Activated CD8-positive, alpha-beta memory T cell treated with anti-CD3 and anti-CD28 coated beads for 1 hour (primary cell): ENCODE measurements at regions not wholly inside any gene's neighbourhood (a gene's known extent, or its start where the extent isn't known, plus 50 kb on each side); places are given as distances from the start of the nearest gene placed in this dataset.
"Not testable (repeated sequence)": the region's sequence is repeated elsewhere in the genome, so short reads cannot be mapped to it uniquely, and the experiment has no call there.

Experiments
- DNase-seq, 2 donors: peaks; one replicate each; pipeline ENCODE4 v3.0.0-alpha.2; 2020; ENCODE audit warnings: low read depth in 1 of 2; ENCODE audit errors: extremely low read depth in 1 of 2

DNA sequence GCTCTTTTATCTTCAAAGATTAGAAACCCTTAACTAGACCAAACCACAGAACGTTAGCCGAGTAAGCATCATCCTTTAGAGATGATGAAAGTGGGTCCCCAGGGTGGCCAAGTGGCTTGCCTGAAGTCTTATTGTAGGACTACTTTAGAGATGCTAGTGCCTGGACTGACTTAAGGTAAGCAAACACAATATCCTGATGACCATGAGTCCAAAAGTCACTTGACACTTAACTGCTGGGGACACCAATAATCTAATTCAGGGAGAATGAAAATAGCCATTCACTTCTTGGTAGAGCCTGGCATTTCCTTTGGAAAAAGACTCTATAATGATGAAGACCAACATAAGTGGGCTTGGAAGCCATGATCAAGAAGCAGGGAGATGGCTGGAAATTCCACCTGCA is 225.3 kb upstream of the IRF2BP2 start:
- DNase-seq = no peak

DNA sequence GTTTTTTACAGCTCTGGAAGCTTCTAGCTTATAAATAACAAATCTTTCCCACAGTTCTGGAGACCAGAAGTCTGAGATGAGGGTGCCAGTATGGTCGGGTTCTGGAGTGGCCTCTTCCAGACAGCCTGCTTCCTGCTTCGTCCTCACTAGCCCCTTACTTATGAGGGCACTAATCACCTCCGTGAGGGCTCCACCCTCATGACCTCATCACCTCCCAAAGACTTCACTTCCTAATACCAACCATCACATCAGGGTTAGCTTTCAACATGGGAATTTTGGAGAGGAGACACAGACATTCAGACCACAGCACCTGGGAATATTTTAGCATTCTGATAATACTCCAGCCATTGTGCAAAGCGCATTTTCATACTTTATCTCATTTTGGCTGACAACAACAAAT is 223.7 kb upstream of the IRF2BP2 start:
- DNase-seq = no peak

DNA sequence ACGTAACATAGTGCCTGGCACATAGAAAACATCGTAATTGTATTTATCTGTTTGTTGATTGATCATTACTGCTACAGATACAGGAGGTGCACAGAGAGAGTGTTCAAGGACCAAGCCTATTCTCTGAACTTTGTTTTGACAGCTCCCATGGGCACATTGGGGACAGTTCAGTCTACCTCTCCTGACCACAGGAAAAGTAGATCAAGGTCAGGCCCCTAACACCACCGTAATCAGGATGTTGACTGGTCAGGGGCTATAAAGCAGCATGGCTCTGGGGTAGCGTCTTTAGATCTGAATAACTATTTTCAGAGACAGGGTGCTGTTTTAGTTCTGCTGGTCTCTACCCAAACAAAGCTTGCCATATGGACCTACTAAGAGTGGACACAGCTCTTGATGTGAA is 223.1 kb upstream of the IRF2BP2 start:
- no peak for DNase-seq

DNA sequence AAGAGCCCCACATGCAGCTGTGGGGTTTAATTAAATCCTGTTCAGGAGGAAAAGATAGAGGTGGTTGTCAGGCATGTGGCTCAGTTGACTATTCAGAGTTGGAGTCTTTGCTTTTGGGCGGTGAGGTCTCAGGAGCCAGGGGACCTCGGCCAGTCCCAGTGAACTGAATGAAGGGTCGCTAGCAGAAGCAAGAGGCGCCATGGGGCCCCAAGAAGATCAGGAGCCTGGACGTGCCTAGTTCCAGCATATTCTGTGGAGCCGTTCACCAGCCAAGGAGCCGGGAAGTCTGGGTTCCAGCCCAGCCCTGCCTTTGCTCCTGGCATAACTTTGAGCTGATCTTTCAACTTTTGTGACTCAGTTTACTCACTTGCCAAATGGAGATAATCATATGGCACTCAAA is 217.7 kb upstream of the IRF2BP2 start:
- no peak for DNase-seq

GRCh38 chr1:234827181-234827580 is 217.2 kb upstream of the IRF2BP2 start:
- DNase-seq = no peak

- no peak for DNase-seq
These were observed 216.4 kb upstream of the IRF2BP2 start for GRCh38 chr1:234826352-234826751.

DNA sequence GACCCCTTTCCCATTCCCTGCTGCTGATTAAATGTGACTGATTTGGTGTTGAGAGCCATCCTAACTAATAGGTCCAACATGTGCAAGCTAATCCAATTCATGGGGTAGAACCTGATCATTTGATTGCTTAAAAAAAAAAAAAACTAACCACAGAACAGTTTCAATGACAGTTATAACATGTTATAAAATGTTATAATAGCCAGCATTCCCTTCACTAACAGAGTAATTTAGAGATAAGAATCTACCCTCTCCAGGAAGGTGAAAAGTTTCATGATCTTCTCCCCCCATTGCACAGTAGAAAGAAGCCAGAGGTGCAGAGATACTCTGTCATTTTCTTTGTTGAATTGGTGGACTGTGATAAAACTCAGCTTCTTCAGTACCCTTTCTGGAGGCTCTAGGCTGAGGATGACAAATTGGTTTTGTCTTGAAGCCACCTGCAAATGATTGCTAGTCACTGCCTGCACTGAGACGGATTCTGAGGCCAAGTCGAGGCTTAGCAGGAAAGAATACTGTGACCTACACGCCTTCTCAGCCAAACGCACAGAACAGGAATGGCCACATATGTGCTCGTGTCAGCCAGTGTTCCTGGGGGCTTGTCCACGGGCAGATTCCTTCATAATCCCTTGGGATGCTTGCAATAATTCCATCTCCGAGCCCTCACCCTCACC is 215.7 kb upstream of the IRF2BP2 start:
- no peak for DNase-seq

DNA sequence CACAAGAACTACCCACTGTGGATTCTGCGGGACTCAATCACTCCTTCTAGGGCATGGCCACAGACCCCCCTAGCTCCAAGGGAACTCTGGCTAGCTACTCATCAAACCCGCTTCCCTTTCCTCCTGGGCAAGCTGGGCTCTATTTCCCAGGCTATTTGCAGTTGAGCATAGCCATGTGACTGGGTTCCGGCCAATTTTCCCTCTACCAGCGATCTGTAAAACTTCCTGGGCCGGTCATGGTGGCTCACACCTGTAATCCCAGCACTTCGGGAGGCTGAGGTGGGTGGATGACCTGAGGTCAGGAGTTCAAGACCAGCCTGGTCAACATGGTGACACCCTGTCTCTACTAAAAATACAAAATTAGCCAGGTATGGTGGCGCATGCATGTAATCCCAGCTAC is 214.9 kb upstream of the IRF2BP2 start:
- not testable (repeated sequence) for DNase-seq

DNA sequence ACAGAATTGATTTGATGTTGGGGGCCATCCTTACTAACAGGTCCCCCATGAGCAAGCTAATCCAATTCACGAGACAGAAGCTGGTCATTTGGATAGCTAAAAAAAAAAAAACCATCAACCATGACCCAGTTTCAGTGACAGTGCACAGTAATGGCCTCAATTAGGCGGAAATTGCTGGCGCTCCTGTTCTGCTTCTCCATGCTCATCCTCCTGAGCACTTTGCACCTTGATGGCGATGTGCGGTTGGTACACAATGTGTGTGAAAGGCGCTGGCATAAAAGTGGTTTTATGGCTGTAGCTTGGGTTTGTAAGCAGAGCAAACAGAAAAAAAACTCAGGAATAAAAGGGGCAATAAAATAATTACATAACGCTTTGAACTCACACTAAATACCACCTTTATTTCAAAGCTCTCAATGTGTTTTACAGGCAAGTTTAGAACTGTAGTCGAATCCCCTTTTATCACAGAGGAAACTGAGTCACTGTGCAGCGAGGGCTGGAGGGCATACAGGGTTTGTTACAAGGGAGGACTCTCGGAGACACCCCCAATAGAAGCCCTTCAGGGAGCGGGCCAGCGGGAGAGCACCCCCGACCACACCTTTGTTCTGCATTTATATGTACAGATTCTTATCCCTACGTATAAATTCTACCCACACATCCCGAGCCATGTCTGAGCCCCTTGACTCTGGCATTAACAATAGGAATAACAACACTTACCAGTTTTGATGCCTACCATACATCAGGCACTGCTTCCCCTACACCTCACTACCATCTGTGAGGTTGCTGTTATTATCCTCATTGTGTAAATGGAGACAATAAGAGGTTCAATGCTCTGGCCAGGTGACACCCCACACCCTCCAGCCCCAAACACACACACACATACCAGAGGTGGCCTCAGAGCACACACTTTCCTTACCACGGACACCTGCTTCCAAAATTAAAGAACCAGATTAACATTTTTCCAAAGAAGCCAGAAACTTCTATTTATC is 213.5 kb upstream of the IRF2BP2 start:
- no peak for DNase-seq

DNA sequence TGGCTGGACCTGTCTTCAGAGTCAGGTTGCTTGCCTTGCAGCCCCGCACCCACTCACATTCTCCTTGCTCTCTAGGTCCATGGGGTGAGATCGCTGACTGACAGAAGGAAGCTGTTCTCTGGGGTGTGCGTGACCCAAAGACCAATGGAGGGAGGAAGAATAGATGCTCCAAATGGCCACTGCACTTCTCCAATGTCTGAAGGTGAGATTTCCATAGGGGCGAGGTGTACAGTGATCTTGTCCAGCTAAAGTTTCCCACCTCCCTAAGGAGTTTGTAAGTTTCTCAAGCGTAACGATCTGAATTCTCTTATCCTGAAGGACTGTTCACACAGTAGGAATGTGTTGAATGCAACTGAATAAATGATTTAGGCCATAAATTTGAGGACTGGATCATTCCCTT is 211.9 kb upstream of the IRF2BP2 start:
- DNase-seq = no peak

GRCh38 chr1:234820597-234820996 is 210.6 kb upstream of the IRF2BP2 start:
- no peak for DNase-seq

GRCh38 chr1:234819845-234820244 is 209.9 kb upstream of the IRF2BP2 start:
- DNase-seq = not testable (repeated sequence)

GRCh38 chr1:234818040-234818387 is 208.0 kb upstream of the IRF2BP2 start:
- not testable (repeated sequence) for DNase-seq

DNA sequence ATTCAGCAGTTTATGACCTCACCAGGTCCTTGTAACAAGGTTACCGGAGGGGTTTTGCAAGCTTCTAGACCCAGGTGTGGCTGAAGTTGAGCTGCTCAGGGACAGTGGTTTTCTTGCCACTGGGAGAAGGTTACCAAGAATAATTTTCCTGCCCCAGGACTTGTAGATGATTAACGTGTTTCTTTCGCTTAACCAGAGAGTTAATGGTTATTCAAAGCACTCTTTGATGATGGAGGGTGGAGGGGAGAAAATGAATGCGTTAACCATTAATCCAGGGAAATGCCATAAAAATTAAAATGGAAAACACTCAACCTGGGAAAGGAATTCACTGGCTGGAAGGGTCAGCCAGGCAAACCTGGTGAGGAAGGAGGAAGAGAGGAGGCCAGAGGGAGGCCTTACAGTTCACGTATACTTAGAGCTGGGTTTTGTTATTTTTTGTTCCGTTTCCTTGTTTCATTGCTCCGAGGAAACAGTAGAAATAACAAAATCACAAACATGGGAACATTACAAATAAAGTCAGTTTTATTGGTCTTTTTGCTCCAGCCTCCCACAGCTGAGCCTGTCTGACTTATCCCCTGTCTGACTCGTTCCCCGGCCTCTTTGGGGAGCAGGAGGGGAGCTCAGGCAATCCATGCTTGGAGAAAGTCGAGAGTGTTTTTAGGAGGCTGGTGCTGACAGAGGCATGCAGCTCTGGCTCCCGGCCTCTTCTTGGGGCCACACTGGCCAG is 207.5 kb upstream of the IRF2BP2 start:
- not testable (repeated sequence) for DNase-seq

- not testable (repeated sequence) for DNase-seq
These were observed 206.9 kb upstream of the IRF2BP2 start for GRCh38 chr1:234816864-234817263.

DNA sequence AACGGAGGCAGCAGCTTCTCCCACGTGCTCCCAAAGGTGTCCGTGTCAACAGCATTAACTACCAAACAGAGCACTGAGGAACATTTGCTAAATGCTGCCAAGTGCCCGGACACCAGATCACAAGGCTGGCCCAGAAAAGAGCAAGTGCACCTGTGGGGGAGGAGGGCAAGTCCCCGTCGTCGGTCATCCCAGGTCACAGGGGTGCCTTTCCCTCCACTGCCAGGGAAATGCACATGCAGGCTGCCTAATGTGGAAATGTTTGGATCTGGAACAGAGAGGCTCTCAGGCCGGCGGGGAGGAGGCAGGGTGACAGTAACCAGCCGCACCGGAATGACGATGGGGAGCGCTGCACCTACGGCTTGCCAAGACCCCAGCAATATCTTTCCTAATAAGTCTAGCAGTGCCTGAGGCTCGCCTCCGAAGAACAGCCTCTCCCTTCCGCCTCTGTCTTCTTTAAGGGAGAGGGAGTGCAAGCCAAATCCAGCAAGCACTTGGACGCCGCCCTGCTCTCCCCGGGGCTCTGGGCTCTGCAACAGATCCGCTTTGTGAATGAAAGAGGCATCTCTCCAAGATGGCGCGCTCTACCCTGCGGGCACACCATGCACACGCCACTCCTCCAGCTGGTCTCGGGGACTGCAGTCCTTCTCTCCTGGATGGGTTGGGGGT is 206.3 kb upstream of the IRF2BP2 start:
- not testable (repeated sequence) for DNase-seq

GRCh38 chr1:234815295-234815815 is 205.4 kb upstream of the IRF2BP2 start:
- DNase-seq = not testable (repeated sequence)

- DNase-seq = not testable (repeated sequence)
These were observed 204.3 kb upstream of the IRF2BP2 start for GRCh38 chr1:234814235-234814634.

DNA sequence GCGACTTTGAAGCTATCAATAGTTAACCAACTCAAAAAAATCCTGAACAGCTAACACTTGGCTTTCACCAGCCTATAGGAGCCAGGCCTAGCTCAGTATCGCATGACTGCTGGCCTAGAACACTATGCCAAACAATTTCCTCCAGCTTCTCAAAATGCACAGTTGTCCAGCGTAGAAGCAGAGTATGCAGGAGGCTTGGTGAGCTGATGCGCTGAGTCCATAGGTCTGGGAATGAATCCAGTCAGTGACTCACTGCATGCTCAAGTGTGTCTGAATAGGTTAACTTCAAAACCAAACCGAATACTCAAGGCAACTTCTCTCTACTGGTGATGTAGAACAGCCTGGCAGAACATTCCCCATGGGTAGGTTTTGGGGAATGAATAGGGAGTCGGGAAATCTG is 201.8 kb upstream of the IRF2BP2 start:
- DNase-seq = not testable (repeated sequence)

DNA sequence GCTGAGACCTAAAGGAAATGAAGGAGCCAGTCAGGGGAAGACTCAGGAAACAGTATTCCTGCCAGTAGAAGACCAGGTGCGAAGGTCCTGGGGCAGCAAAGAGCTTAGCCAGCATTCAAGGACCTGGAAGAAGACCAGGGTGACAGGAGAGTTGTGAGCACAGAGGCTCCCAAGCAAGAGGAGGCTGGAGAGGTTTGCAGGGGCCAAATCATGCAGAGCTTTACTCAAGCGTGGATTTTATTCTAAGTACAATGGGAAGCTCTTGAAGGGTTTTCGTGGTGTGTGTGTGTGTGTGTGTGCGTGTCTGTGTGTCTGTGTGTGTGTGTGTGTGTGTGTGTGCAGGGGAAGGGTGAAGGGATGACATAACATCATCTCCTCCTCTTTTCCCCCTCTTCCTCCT is 200.7 kb upstream of the IRF2BP2 start:
- not testable (repeated sequence) for DNase-seq

DNA sequence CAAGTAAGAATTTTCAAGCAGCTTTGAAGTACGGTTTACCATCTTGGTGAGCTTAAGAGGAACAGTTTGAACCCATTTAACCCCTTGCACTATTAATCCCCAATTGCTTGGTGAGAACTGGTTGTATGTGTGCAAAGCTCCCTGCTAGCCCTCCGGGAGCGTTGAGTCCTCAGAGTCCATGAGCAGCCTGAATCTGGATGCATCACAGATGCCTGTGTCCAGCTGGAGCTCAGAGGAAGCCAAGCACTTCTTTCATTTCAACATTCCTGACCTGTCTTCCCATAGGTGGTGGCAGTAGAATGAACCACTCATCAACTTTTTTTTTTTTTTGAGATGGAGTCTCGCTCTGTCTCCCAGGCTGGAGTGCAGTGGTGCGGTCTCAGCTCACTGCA is 199.9 kb upstream of the IRF2BP2 start:
- DNase-seq = not testable (repeated sequence)
